ENCODE measurements at regions not wholly inside any gene's neighbourhood (a gene's known extent, or its start where the extent isn't known, plus 50 kb on each side); places are given as distances from the start of the nearest gene placed in this dataset.

DNA sequence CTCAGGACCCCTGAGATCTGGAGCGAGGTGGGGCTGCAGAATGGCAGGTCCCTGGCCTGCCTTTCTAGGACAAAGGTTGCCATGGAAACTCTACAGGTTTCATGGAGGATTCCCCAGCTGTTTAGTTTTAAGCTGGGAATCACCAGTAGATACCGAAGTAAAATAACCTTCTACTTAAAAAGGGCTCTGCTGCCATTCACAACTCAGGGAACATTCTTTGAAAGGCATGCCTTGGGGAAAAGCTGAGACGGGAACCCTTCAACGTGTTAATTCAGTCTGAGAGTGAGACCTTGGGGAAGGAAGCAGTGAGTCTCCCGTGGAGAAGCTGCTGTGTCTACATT, 493.3 kb downstream of the BRD1 start:
- DNase-seq, result no peak

DNA sequence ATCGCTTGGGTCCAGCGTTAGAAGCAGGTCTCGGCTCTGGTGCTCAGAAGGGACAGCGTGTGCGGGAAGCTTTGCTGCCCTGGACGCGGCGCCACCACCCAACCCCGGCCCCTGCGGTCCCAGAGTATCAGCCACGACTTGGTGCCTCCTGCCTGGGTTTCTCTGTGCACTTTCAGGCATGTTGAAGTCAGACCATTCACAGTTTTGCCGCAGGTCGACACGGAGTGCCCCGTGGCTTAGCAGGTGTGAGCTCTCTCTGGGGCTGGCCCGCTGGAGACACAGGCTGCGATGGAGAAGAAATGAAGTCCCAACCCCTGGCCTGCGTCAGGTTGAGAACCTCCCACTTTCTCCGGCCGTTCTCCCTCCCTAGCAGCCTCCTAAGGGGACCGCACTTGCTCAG, 494.5 kb downstream of the BRD1 start:
- no peak for DNase-seq

DNA sequence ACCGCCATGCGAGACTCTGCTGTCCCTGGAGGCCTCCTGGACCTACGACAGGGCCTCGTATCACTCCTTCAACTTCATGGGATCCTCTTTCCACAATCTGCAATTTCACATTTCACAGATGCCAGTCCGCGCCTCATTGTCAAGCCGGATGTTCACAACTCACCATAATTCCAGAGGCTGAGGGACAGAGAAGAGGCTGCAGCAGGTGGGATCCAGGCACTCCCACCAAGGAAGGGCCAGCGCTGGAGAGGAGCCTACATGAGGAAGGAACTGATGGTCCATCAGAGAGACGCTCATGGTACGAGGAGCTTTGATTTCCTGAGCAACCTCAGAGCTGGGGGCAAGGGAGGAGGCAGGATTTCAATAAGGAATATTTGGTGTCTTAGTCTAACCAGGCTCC, 495.0 kb downstream of the BRD1 start:
- DNase-seq, result no peak

DNA sequence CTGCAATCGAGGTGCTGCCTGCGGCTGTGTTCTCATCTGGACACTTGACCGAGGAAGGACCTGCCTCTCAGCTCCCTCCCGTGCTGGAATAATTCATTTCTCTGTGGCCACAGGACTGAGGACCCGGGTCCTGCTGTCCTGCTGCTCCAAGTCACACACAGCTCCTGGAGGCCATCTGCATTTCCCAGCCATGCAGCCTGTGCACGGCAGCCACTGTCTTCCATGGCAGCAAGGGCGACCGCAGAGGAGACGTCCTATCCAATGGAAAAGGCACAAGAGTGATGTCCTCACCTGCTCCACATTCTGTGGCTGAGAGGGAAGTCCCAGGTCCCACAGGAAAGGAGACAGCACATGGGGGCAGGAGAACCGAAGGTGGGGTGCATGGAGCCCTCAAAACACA, 495.8 kb downstream of the BRD1 start:
- no peak for DNase-seq

DNA sequence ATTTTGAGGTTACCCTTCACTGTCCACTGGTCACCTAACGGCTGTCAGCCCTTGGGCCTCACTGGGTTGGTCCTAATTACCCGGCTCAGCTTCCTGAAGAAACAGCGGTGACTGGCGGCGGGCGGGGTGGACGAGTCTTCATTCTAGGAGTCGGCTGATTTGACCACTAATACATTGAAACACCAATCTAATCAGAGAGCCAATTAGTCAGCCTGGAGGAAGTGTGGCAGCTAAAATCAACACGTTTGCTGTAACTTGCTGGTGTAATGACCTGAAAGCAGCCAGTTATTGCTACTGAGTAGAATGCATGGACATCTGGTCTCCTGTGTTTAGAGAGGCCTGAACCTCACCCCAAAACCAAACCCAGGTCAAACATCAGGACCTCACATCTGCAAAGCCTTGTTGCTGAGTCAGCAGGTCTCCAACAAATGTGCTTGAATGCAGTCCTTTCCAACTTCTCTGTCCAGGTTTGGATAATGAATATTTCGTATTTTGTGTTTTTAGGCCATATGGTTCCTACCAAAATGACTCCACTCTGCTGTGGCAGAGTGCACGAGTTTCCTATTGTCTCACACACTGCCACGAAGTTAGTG, 496.4 kb downstream of the BRD1 start:
- DNase-seq, result no peak

DNA sequence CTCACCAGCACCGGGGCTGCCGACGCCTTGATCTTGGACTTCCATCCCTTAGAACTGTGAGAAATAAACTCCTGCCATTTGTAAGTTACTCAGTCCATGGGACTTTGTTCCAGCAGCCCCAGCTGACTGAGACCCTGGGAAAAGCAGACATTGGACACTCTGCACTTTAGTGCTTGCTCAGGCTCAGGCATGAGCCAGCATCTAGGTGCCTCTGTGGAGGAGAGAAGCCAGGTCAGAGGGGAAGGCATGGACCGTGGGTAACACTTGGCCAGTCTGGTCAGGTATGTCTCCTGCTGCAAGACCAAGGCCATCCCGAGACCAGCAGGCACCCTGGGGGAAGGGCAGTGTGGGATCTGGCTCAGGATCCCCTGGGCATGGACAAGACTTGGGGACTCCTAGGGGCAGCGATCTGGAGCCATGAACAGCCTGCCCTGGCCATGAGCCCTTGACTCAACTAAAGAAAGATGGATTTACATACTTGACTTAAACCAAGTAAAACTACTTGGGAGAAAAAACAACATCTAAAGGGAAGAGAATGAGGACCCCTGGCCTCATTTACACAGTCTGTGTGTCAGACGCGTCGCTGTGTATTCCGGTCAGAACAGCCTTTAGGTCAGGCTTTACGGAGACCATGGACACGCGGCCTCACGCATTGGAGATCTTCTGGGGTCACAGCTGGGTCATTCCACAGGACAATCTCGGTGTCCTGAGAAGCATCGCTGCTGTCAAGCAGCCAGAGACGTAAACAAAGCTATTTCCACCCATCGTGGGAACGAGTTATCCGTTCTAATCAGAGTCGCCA, 497.1 kb downstream of the BRD1 start:
- no peak for DNase-seq

DNA sequence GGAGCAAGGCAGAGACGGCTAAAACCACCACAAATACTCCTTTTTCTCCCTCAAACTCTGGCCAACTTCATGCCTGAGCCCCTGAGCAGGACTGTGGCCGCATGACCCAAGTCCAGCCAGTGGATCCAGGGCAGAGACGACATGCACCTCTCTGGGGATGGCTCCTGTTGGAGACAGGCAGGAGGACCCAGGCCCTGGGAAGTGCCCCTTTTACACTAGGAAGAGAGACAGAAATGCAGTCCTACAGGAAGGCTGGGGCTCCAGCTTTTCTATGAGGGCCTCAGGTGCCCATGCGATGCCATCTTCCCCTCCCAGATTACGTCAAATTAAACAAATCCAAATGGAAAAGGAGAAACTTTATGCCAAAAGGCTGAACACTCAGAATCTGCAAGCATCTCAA, 498.0 kb downstream of the BRD1 start:
- no peak for DNase-seq

DNA sequence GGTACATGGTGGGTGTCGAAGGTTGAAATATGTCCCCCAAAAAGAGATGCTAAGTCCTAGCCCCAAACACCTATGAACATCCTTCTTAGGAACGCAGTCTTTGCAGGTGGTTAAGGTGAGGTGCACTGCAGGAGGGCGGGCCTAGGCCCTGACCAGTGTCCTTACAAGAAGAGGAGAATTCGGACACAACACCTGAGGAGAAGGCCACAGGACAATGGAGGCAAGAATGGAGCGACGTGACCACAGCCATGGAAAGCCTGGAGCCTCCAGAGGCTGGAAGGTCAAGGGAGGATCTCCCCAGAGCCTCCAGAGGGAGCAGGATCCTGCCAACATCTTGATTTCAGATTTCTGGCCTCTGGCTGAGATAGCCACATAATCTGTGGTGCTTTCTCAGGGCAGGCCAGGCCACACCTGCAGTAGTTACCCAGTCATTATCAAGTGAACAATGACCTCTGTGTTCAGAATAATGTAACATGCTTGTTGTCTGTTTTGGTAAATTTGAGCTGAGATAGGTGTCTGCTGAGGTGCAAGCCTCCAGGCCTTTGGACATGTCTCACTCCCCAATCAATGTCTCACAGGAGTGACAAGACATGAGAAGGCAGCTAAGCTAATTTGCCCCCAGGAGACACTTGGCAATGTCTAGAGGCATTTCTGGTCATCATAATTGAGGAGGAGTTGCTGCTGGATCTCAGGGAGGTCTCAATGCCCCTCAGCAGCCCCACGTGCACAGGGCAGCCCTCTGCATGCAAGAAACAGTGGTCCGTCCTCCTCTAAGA, 498.9 kb downstream of the BRD1 start:
- DNase-seq, result no peak

DNA sequence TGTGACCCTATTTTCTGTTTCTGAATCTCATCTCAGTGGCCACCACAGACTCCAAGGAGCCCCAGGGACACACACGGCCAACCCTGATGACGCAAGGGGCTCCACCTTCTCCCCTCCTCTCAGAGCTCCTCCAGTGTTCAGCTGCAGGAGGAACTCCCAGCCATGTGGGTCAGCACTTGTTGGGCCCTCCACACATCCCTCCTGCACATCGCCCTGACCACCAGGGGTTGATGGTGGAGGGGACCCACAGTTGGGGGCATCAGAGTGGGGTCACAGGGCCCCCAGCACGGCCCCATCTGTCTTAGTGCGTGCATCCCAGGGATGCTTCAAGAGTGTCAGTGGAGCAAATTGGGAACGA, 499.6 kb downstream of the BRD1 start:
- DNase-seq, result no peak

DNA sequence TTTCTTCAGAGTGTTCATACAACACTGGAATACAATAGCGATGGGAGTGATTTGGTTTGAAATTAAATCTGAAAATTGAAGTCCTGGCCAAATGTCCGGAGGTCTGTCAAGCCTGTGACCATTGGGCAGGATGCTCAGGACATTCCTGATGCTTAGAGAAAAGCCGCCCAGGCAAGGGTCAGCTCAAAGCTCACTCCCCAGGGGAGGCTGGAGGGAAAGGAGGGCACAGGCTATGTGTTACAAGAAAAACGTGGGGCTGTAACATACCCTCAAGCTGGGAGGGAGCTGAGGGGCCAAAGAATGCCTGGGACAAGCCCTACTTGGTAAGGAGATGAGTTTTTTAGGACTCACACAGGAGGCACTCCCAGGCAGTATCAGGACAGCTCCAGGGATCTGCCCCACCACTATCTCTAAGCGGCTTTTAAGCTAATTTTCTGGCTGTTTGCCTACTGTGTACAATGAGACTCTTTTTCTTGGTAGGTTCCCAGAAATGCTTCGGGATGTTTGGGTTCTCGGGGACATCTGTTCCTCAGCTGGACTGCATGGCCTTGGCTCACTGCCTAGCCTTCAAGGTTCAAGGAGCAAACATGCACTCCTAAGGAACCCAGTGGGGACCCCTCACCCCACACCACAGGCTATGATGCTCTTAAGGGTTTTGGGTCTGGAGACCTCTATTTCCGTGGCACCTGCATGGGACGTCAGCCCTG, 500.1 kb downstream of the BRD1 start:
- DNase-seq, result no peak

DNA sequence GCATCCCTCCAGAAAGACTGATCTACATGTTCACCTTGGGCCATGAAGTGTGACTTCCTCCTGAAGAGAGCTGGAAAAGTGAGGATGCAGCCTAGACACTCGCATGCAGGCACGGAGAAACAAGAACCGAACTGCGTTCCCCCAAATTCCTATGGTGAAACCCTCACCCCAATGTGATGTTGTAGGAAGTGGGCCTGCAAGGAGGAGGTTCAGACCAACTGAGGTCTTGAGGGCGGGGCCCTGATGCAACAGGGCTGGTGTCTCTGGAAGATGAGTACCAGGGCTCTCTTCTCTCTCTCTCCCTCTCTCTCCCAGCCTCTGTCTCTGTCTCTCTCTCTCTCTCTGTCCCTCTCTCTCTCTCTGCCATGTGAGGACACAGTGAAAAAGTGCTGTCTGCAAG, 501.1 kb downstream of the BRD1 start:
- no peak for DNase-seq

DNA sequence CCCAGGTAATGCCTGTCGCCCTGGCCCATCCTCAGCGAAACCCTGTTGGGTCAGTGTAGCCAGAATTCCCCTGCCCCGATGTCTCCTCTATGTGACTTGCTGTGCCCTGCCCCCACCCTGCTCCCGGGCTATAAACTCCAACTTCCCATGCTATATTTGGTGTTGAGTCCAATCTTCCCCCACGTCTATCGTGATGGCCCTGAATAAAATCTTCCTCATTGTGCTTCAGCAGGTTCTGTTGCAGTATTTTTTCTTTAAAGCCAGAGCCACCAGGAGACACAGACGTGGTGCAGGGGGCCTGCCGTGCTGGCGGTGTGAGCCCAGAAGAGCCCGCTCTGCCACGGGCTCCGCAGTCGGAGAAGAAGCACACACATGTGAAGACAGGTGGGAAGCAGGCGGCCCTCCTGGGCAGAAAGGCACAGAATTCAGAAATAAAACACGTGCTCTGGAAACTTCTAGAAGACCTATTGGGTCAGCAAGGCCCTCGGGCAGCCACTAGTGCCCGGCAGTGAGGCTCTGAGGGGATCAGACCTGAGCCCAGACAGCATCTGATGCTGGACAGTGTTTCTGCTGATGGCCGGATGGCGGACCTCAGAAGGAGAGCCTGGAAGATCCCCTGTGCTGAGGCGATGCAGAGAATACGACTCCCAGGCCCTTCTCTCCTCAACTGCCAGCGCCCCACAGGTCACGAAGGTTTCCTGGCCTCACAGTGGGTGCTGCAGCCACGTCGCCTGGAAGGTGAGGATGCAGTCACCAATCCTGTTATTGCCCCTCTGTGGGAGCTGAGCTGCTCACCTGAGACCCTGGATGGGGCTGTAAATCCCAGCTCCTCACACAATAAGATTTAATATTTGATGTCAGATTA, 501.9 kb downstream of the BRD1 start:
- no peak for DNase-seq

DNA sequence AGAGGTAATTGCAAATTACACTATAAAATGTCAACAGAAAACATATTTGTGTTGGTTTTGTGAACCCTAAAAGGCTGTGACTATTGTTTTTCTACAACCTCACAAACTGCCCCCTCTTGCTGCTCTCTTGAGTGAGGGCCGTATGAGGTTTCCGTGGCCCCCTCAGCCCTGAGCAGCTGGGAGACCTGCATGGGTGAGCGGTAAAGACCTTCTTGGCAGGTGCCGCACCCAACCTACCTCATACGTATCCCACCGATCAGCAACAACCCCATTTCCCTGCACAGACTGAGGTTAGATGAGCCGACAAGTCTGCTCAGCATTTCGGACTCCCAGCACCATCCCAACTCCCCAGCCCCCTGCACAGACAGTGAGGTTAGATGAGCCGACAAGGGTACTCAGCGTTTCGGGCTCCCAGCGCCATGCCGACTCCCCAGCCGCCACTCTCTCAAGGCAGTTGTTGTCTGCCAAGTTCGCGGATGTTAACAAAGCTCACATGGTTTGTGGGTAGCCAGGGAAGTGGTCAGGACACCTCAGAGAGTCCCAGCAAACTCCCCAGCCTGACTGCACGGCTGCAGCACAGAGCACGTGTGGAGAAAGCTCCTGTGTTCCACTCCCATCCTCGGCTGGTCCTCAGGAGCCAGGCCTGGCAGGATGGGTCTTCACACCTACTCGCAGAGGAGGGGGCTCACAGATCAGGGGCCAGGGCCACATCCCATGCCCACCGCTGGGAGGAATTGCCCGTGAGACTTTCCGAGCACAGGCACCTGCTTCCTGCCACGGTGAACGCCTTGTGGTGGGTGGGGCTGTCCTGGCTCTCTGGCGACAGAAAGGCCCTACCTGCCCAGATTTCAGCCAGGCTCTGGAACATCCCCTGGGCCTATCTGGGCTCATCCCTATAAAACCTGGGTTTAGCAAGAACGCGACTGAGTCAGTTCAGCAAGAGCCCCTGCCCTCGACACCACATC, 502.9 kb downstream of the BRD1 start:
- DNase-seq, result no peak

DNA sequence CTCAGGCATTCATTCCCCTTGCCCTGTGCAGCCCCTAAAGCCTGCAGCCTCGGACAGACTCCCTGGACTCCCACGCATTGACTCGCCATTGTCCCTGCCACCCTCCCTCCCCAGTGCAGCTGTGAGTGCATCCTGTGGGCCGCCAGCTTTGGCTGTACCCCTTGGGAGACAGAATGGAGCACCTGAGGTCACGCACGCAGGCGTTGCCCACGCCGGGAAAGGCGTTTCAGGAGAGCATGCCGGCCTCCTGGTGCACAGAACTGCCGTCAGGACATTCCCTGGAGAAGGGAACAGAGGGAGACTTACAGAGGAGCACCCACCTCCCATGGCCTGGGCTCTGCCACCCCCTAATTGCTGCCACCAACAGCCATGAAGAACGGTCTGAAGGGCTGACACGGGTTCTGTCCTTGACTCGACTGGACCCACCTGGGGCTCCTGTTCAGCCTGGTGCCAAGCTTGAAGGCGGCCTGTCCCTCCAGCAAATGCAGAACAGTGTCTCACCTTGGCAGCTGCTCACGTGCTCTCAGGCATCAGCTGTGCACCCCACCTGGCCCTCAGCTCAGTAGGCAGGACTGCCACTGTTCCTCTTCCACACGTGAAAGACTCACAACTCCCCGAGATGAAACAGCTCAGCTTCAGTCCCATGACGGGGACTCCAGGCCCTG, 503.8 kb downstream of the BRD1 start:
- DNase-seq, result no peak

DNA sequence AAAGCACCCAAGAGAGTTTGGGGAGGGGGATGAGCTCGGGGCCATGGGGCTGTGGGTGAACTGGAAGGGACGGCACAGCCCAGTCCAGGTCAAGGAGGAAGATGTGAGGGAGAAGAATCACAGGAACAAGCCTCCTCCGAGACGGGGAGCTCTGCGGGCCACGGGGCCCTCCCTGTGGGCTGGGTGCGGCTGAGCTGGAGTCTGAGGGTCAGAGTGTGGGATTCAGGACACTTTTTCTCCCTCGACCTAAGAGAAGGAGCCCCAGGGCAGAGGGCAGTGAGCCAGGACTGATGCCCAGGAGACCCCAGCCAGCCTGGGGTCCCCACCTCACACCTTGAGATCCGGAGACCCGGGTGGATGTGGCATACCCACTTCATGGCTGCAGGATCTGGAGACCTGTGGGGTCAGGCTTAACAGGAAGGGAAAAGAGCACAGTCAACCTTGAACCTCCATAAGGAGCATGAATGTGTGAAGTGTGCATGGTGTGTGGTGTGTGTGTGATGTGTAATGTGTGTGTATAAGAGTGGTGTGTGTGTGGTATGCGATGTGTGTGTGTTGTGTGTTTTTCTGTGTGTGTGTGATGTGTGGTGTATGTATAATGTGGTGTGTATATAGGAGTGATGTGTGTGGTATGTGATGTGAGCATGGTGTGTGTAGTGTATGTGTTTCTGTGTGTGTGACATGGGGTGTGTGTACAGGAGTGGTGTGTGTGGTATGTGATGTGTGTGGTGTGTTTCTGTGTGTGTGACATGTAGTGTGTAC, 504.6 kb downstream of the BRD1 start:
- DNase-seq, result no peak

DNA sequence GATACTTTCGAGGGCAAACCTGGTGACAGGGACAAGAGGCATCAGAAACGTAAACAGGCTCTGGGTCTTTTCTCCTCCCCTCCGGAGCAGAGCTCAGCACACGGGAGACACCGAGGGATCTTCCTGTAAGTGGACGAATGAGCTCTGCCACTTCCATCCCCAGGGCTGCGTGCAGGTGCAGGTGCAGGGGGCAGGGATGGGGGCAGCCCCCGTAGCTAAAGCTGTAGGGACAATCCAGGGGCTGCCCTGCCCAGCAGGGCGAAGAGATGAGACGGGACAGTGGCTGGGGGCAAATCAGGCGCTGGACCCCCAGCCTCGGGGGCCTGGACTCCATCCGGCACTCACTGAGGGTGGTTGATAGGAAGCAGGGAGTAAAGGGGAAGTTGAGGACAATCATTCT, 505.4 kb downstream of the BRD1 start:
- no peak for DNase-seq

DNA sequence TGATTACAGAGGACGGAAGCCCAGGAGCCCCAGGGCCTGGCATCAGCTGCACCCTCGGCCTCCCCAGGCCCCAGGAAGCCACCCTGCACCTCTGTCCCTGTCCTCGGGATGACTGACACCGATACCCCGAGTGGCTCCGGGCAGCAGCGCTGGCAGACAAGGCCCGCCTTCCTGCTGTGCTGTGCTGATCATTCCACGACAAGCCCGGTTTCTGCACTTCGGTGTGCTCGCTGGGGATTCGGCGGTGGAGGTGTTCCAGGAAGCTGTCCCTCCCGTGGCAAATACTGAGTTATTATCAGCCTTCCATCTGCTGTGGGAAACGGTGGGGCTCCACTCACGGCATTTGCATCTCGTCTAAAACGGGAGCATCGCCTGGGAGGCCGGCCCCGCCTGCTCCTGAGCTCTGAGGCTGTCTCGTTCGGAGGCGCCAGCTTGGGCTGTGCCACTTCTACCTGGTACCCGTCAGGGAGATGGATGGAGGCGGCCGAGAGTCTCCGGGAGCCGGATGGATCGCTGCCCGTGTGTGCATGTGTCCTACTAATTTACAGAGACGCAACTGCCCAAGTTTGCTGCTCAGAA, 506.1 kb downstream of the BRD1 start:
- peak in 1 of 2 experiments; percentile 1 for DNase-seq

DNA sequence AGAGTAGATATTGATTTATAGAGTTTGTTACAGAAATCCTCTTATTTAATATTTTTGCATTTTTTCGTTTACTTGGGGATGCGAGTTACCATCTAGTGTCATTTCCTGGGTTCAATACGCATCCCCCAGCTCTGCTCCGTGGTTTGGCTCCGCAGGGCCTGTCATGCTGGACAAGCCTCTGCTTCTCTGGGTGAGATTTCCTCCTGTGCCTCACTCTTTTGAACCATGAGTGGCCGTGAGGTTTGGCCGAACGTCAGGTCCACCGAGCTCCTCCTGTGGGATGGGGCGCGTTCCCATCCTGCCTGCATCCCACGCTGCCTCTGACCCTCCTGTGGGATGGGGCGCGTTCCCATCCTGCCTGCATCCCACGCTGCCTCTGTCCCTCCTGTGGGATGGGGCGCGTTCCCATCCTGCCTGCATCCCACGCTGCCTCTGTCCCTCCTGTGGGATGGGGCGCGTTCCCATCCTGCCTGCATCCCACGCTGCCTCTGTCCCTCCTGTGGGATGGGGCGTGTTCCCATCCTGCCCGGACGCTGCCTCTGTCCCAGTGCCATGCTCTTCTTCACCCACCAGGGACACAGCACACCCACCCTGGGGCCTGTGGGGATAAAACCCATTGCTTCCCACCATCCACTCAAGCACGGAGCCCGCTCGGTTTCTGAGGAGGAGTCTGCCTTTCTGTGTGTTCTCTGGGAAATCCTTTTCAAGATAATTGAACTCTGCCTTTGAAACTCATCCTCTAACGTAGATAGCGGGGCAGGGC, 506.8 kb downstream of the BRD1 start:
- no peak for DNase-seq

DNA sequence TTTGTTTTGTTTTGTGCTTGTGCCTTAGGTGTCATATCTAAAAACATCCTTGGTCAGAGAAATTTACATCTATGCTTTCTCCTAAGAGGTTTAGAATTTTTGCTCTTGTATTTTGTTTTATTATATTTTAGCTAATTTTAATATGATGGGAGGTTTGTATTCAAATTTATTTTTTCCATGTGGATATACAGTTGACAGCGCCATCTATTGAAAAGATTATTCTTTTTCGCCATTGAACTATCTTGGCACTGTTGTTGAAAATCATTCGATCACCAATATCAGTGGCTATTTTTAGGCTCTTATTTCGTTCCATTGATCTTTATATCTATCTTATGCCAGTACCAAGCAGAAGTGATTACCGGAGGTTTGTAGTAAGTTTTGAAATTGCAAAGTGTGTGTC, 510.3 kb downstream of the BRD1 start:
- no peak for DNase-seq
